ENCODE measurements at regions not wholly inside any gene's neighbourhood (a gene's known extent, or its start where the extent isn't known, plus 50 kb on each side); places are given as distances from the start of the nearest gene placed in this dataset.

DNA sequence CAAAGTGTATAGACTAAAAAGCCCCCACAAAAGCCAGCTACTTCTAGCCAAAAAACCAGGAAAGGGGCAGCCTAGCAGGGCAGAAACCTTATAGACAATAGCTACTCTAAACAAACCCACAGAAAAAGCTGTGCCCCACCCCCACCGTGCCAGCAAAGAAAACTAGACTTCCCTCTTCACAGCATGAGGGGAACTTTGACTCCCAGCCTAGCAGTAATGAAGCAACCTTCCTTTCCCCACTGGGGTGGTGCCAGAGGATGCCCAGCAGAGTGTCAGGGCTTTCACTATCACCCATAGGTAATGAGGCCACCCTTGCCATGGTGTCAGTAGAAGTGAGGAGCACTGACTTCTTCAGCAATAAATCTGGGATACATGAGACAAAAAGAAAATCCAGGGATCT is 99.0 kb upstream of the LGSN start:
- WGBS (ENCODE audit: missing lambda C conversion rate) = 38% methylated on average over 1 of the region's 1 CpG
- no peak for ATAC-seq
- TF ChIP-seq CBX8 (IDR thresholded peaks at IDR 0.05) (no peak), NPAS2 (CRISPR knock-in tag; IDR thresholded peaks at IDR 0.05; ENCODE audit: borderline replicate concordance) (no peak), RARB (CRISPR knock-in tag; IDR thresholded peaks at IDR 0.05) (no peak), FOXS1 (CRISPR knock-in tag; IDR thresholded peaks at IDR 0.05) (no peak), PHF8 (IDR thresholded peaks at IDR 0.05; ENCODE audit: borderline replicate concordance, low read depth) (no peak), POLR2AphosphoS2 (conservative IDR thresholded peaks at IDR 0.05; ENCODE audit: low read length) (no peak), EHF (CRISPR knock-in tag; IDR thresholded peaks at IDR 0.05) (no peak), MYC (IDR thresholded peaks at IDR 0.05; ENCODE audit: borderline replicate concordance, low read length) (no peak), ZNF302 (CRISPR knock-in tag; IDR thresholded peaks at IDR 0.05) (no peak), KDM1A (IDR thresholded peaks at IDR 0.05; ENCODE audit: low read depth) (no peak)
- TF ChIP-seq, protein P1, sequence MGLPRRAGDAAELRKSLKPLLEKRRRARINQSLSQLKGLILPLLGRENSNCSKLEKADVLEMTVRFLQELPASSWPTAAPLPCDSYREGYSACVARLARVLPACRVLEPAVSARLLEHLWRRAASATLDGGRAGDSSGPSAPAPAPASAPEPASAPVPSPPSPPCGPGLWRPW (IDR thresholded peaks at IDR 0.05) = no peak
- TF ChIP-seq, protein P2, sequence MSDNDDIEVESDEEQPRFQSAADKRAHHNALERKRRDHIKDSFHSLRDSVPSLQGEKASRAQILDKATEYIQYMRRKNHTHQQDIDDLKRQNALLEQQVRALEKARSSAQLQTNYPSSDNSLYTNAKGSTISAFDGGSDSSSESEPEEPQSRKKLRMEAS (IDR thresholded peaks at IDR 0.05) = no peak
- TF ChIP-seq, protein P3, sequence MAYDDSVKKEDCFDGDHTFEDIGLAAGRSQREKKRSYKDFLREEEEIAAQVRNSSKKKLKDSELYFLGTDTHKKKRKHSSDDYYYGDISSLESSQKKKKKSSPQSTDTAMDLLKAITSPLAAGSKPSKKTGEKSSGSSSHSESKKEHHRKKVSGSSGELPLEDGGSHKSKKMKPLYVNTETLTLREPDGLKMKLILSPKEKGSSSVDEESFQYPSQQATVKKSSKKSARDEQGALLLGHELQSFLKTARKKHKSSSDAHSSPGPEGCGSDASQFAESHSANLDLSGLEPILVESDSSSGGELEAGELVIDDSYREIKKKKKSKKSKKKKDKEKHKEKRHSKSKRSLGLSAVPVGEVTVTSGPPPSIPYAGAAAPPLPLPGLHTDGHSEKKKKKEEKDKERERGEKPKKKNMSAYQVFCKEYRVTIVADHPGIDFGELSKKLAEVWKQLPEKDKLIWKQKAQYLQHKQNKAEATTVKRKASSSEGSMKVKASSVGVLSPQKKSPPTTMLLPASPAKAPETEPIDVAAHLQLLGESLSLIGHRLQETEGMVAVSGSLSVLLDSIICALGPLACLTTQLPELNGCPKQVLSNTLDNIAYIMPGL (CRISPR knock-in tag; IDR thresholded peaks at IDR 0.05; ENCODE audit: borderline replicate concordance) = no peak
- CTCF ChIA-PET = interaction anchor here (0.7 to 0.8 kb wide), 2 partner anchors 9 to 384 kb away, joined by 3 read pairs; no protein-coding TSS in a partner anchor
- Histone ChIP-seq H3K4me2 (peak overlapping the region; percentile 25; the same call in 2 of the 3 replicates), H3K9me3 (0 out of 3 replicates have a peak, but pooled peaks cover 3% of the 10 kb centered on the region), H3K4me1 (peaks cover 9% of the 10 kb centered on the region; the same call in 2 of the 3 replicates), H3K4me3 (no peak overlapping the region), H3K27ac (peak overlapping the region in 1 of 2 experiments; percentile 65; a peak in 3 of 6 replicates)
- FAIRE-seq = no peak
- no peak for DNase-seq (ENCODE audit: low read depth in 1 of 2, low spot score in 1 of 2)
- POLR2A ChIA-PET = no interaction called here

DNA sequence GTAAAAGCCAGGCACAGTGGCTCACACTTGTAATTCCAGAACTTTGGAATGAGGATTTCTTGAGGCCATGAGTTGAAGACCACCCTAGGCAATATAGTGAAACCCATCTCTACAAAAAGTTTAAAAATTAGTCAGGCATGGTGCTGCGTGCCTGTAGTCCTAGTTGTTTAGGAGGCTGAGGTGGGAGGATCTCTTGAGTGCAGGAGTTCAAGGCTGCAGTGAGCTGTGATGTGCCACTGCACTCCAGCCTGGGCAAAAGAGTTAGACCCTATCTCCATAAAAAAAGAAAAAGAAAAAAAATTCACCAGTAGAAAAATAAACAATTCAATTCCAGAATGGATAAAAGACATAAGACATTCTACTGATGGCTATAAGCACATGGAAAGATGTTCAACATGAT is 104.9 kb upstream of the LGSN start:
- CTCF ChIA-PET = no interaction called here
- 0 out of 3 replicates have a peak, but pooled peaks cover 3% of the 10 kb centered on the region for H3K9me3 ChIP-seq
- no peak overlapping the region for H3K4me3 ChIP-seq
- H3K27ac ChIP-seq = no peak overlapping the region
- WGBS (ENCODE audit: missing lambda C conversion rate) = 89% methylated on average over 1 of the region's 1 CpG
- no peak for DNase-seq (ENCODE audit: low read depth in 1 of 2, low spot score in 1 of 2)
- TF ChIP-seq KDM5A (IDR thresholded peaks at IDR 0.05) (no peak), RARB (CRISPR knock-in tag; IDR thresholded peaks at IDR 0.05) (no peak), NR3C1 (IDR thresholded peaks at IDR 0.05) (no peak), ZSCAN20 (CRISPR knock-in tag; IDR thresholded peaks at IDR 0.05) (no peak), ZFP36 (IDR thresholded peaks at IDR 0.05; ENCODE audit: borderline replicate concordance, partially characterized antibody) (no peak), EHF (CRISPR knock-in tag; IDR thresholded peaks at IDR 0.05) (no peak), POLR2AphosphoS2 (conservative IDR thresholded peaks at IDR 0.05; ENCODE audit: low read length) (no peak), CHD2 (IDR thresholded peaks at IDR 0.05; ENCODE audit: low read length, partially characterized antibody) (no peak), EP300 (IDR thresholded peaks at IDR 0.05) (no peak), POLR2A (IDR thresholded peaks at IDR 0.05; ENCODE audit: low read length) (no peak), ESRRA (IDR thresholded peaks at IDR 0.05; ENCODE audit: borderline replicate concordance, low read length) (no peak), HOXB5 (CRISPR knock-in tag; IDR thresholded peaks at IDR 0.05) (no peak), HDAC2 (IDR thresholded peaks at IDR 0.05) (no peak)
- TF ChIP-seq, protein P4, sequence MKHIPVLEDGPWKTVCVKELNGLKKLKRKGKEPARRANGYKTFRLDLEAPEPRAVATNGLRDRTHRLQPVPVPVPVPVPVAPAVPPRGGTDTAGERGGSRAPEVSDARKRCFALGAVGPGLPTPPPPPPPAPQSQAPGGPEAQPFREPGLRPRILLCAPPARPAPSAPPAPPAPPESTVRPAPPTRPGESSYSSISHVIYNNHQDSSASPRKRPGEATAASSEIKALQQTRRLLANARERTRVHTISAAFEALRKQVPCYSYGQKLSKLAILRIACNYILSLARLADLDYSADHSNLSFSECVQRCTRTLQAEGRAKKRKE (CRISPR knock-in tag; IDR thresholded peaks at IDR 0.05; ENCODE audit: low read depth) = no peak
- FAIRE-seq = no peak
- peaks cover 21% of the 10 kb centered on the region for H3K4me1 ChIP-seq
- ATAC-seq = peak in 1 of 2 experiments; percentile 30; a peak in 1 of 6 replicates
- H3K4me2 ChIP-seq = no peak overlapping the region
- POLR2A ChIA-PET = no interaction called here

All from A549 (cell line).